ENCODE measurements at regions not wholly inside any gene's neighbourhood (a gene's known extent, or its start where the extent isn't known, plus 50 kb on each side); places are given as distances from the start of the nearest gene placed in this dataset.
"Not testable (repeated sequence)": the region's sequence is repeated elsewhere in the genome, so short reads cannot be mapped to it uniquely, and the experiment has no call there.

DNA sequence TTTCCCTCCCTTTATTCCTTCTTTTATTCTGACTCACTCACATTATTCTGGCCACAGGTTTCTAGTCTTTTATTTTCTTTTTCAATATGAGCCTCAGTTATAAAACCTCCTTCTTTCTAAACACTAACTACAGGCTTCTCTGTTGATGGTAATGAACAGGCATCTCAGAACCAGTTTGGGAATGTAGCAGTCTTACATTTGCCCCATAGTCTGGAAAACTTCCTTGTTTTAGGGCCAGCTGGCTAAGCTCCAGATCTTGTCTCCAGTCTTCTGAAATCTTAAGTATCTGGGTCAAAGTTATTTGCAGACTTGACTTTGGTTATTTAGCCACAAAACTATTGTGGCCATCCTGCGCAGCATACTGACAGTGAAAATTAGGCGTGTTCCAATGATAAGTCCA lies 97.0 kb upstream of the MAN1A1 start:
- no peak for DNase-seq
- Mint-ChIP-seq H3K4me1 (ENCODE audit: low read depth) (peaks cover 22% of the 10 kb centered on the region), H3K4me3 (no peak overlapping the region)

DNA sequence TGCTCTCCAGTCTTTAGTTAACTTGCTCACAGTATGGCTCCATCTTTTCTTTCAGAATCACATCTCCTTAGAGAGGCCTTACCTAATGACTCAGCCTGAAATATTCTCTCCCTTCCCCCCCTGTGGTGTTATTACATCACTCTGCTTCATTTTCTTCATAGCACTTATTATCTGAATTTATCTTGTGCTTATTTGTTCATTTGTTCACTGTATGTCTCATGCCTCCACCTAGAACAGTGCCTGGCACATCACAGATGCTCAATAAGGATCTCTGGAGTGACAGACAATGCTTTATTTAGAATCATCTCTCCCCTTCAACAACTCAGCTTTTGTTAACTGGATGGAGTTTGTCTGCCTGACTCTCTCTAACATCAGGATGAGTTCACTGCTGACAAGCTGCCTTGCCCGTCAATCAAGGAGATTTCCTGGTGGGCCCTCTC lies 96.6 kb upstream of the MAN1A1 start:
- Mint-ChIP-seq H3K4me3 (no peak overlapping the region), H3K4me1 (ENCODE audit: low read depth) (peaks cover 22% of the 10 kb centered on the region), H3K9me3 (peaks cover 2% of the 10 kb centered on the region), H3K27me3 (peaks cover 3% of the 10 kb centered on the region), H3K36me3 (ENCODE audit: low read depth) (no peaks in the 10 kb centered on the region), H3K27ac (no peak overlapping the region)
- DNase-seq: no peak

More for the DNA sequence above, 97.0 kb upstream of the MAN1A1 start:
- Mint-ChIP-seq H3K36me3 (ENCODE audit: low read depth) (no peaks in the 10 kb centered on the region), H3K27ac (no peak overlapping the region), H3K9me3 (peaks cover 2% of the 10 kb centered on the region), H3K27me3 (peaks cover 3% of the 10 kb centered on the region)

DNA sequence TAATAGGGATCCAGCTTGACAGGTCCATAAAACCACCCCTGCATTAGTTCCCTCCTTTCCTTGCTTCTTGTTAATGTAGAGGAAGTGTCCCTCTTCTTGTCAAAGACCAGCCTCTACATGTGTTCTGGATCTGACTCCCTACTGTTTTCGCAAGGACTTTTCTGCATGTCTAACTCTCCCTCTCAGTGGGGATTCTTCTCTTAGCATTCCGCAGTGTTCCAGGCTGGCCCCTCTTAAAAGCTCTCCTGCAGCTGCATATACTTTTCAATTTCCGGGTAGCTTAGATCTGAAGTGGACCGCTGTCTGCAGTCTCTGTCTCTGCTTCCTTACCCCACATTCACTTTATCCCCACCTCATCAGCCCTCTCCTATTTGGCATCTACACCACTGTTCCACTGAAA lies 96.1 kb upstream of the MAN1A1 start:
- Mint-ChIP-seq H3K4me3 (no peak overlapping the region), H3K27ac (no peak overlapping the region), H3K4me1 (ENCODE audit: low read depth) (peaks cover 22% of the 10 kb centered on the region), H3K27me3 (peaks cover under 1% of the 10 kb centered on the region), H3K9me3 (peaks cover 2% of the 10 kb centered on the region), H3K36me3 (ENCODE audit: low read depth) (no peaks in the 10 kb centered on the region)
- DNase-seq: no peak

DNA sequence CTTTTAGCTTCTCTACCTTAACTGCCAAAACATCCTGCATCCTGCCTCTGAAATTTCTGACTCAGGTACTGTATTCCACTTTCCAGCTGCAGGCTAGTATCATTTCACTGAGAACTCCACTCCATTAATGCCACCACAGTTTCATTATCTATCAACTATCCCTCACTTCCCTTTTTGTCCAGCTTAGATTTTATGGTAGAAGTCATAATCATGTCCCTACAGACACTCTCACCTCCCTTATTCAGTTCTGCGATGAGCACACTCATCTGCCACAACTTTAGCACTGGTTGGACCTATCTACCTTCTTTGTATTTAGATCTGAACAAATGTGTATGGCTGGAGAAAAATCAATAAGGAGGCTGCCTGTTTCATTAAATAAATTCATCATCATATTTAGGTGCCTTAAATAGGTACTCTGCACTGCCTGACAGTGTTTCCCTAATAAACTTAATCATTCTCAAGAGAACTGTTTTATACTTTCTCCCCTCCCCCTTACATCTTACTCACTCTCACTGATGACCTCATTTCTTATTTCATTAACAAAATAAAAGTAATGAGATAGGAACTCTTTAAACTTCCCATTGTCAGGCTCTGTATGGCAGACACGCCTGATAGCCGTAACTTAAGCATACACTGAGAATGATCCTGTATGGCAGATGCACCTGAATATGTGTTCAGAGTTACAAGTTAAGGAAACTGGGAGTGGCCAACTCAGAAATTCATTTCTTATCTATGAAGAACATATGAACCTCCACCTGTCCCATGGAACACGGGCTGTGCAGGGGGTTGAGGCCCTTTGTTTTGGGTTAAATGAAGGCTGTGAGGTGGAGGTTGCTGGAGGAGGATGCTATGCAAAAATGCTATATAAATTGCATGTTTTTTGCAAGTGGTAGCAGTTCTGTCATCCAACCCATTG lies 95.3 kb upstream of the MAN1A1 start:
- no peak overlapping the region for H3K4me3 Mint-ChIP-seq
- H3K4me1 Mint-ChIP-seq (ENCODE audit: low read depth): peaks cover 22% of the 10 kb centered on the region
- DNase-seq: no peak
- H3K27ac Mint-ChIP-seq: no peak overlapping the region
- no peaks in the 10 kb centered on the region for H3K27me3 Mint-ChIP-seq
- H3K36me3 Mint-ChIP-seq (ENCODE audit: low read depth): no peaks in the 10 kb centered on the region
- H3K9me3 Mint-ChIP-seq: peaks cover 2% of the 10 kb centered on the region

DNA sequence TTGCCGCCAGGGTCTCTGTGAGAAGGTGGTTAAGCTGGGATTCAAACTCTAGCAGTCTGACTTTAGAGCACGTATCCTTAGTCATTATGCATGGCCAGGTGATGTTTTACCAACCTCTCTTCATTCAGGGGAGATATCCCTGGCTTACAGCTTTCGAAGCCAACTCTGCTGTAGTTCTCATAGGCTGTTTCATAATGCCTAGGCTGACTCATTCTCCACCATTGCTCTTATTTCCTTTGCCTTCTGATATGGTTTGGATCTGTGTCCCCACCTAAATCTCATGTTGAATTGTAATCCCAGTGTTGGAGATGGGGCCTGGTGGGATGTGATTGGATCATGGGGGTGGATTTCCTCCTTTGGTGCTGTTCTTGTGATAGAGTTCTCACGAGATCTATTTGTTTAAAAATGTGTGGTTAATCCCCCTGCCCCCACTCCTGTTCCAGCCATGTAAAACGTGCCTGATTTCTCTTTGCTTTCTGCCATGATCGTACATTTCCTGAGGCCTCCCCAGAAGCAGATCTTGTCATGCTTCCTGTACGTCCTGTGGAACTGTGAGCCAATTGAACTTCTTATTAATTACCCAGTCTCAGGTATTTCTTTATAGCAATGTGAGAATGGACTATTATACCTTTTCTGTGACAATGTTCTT lies 94.6 kb upstream of the MAN1A1 start:
- no peak overlapping the region for H3K4me3 Mint-ChIP-seq
- H3K4me1 Mint-ChIP-seq (ENCODE audit: low read depth): peaks cover 22% of the 10 kb centered on the region
- peaks cover 2% of the 10 kb centered on the region for H3K9me3 Mint-ChIP-seq
- no peaks in the 10 kb centered on the region for H3K36me3 Mint-ChIP-seq (ENCODE audit: low read depth)
- no peaks in the 10 kb centered on the region for H3K27me3 Mint-ChIP-seq
- no peak for DNase-seq
- no peak overlapping the region for H3K27ac Mint-ChIP-seq

- H3K9me3 Mint-ChIP-seq: peaks cover 2% of the 10 kb centered on the region
- H3K36me3 Mint-ChIP-seq (ENCODE audit: low read depth): no peaks in the 10 kb centered on the region
- H3K27ac Mint-ChIP-seq: no peak overlapping the region
- no peak overlapping the region for H3K4me3 Mint-ChIP-seq
- no peaks in the 10 kb centered on the region for H3K27me3 Mint-ChIP-seq
- H3K4me1 Mint-ChIP-seq (ENCODE audit: low read depth): peaks cover 22% of the 10 kb centered on the region
- no peak for DNase-seq
Observed at GRCh38 chr6:119442776-119443184, 93.2 kb upstream of the MAN1A1 start.

DNA sequence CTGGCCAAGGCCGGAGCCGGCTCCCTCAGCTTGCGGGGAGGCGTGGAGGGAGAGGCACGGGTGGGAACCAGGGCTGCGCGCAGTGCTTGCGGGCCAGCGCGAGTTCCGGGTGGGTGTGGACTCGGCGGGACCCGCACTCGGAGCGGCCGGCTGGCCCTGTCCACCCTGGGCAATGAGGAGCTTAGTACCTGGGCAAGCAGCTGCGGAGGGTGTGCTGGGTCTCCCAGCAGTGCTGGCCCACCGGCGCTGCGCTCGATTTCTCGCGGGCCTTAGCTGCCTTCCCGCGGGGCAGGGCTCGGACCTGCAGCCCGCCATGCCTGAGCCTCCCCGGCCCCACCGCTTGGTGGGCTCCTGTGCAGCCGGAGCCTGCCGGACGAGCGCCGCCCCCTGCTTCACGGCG lies 91.4 kb upstream of the MAN1A1 start:
- Mint-ChIP-seq H3K9me3 (peaks cover 2% of the 10 kb centered on the region), H3K36me3 (ENCODE audit: low read depth) (no peaks in the 10 kb centered on the region), H3K4me3 (no peak overlapping the region), H3K4me1 (ENCODE audit: low read depth) (peaks cover 12% of the 10 kb centered on the region), H3K27me3 (no peaks in the 10 kb centered on the region), H3K27ac (no peak overlapping the region)
- DNase-seq: no peak

- DNase-seq: no peak
- no peaks in the 10 kb centered on the region for H3K36me3 Mint-ChIP-seq (ENCODE audit: low read depth)
- H3K4me3 Mint-ChIP-seq: no peak overlapping the region
- H3K4me1 Mint-ChIP-seq (ENCODE audit: low read depth): no peaks in the 10 kb centered on the region
- H3K27ac Mint-ChIP-seq: no peak overlapping the region
- no peaks in the 10 kb centered on the region for H3K9me3 Mint-ChIP-seq
- H3K27me3 Mint-ChIP-seq: no peaks in the 10 kb centered on the region
Observed at GRCh38 chr6:119436583-119436982, 87.0 kb upstream of the MAN1A1 start.

GRCh38 chr6:119431799-119432198 lies 82.2 kb upstream of the MAN1A1 start:
- no peaks in the 10 kb centered on the region for H3K27me3 Mint-ChIP-seq
- H3K36me3 Mint-ChIP-seq (ENCODE audit: low read depth): no peaks in the 10 kb centered on the region
- H3K9me3 Mint-ChIP-seq: no peaks in the 10 kb centered on the region
- no peak overlapping the region for H3K27ac Mint-ChIP-seq
- no peak overlapping the region for H3K4me3 Mint-ChIP-seq
- no peak for DNase-seq
- H3K4me1 Mint-ChIP-seq (ENCODE audit: low read depth): no peaks in the 10 kb centered on the region

DNA sequence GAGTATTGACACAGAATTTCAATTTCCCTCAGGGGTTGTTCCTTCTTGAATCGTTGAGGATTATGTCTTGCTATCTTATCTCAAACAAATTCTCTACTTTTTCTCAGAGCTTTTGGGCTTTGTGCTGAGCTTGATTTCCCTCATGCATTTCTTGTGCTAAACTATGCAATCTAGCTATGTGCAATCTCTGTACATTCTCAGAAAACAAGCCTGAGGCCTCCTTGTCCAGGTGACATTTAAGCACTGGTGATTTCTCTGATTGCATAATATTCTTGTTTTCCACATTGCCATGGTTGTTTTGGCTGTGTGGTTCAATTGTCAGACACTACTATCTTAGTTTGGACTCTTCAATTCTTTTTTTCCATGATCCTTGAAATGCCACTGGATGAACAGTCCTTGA lies 81.2 kb upstream of the MAN1A1 start:
- Mint-ChIP-seq H3K4me1 (ENCODE audit: low read depth) (no peaks in the 10 kb centered on the region), H3K27me3 (no peaks in the 10 kb centered on the region), H3K27ac (no peak overlapping the region), H3K4me3 (no peak overlapping the region), H3K9me3 (no peaks in the 10 kb centered on the region), H3K36me3 (ENCODE audit: low read depth) (no peaks in the 10 kb centered on the region)
- DNase-seq: no peak

DNA sequence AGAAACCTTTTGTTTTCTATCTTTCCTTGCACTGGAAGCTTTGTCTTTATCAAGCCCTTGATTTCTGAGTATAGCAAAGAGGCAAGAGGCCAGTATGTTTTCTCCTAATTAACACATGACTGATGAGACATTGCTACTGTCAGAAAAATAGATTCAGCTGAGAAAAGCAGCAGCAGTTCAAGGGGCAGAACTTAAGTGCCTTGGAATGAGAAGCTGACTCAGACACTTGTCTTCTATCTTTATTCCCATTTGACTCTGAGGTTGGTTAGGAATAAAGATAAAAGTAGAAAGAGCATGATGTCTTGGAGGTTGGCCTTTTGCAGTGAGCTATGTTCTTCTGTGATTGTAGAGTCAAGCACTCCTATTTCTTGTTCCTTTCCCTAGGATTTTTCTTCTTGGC lies 79.1 kb upstream of the MAN1A1 start:
- Mint-ChIP-seq H3K4me1 (ENCODE audit: low read depth) (no peaks in the 10 kb centered on the region), H3K36me3 (ENCODE audit: low read depth) (no peaks in the 10 kb centered on the region), H3K27ac (no peak overlapping the region), H3K27me3 (no peaks in the 10 kb centered on the region), H3K4me3 (no peak overlapping the region), H3K9me3 (no peaks in the 10 kb centered on the region)
- DNase-seq: no peak

GRCh38 chr6:119426619-119427018 lies 77.1 kb upstream of the MAN1A1 start:
- no peak for DNase-seq
- Mint-ChIP-seq H3K4me1 (ENCODE audit: low read depth) (no peaks in the 10 kb centered on the region), H3K9me3 (no peaks in the 10 kb centered on the region), H3K27me3 (no peaks in the 10 kb centered on the region), H3K4me3 (no peak overlapping the region), H3K36me3 (ENCODE audit: low read depth) (no peaks in the 10 kb centered on the region), H3K27ac (no peak overlapping the region)

DNA sequence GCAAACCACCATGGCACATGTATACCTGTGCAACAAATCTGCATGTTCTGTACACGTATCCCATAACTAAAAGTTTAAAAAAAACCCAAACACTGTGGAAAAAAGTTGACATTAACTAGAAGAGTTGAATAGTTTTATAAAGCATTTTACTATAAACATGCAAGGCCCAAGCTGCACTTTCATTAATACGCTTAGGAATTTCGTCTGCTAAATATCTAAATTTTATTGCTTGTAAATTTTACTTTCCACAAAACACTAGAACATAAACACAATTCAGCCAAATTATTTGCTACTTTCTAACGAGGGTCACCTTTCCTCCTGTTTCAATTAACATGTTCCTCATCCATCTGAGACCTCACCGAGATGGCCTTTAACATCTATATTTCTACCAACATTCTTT lies 74.4 kb upstream of the MAN1A1 start:
- Mint-ChIP-seq H3K4me1 (ENCODE audit: low read depth) (no peaks in the 10 kb centered on the region), H3K27me3 (peaks cover 3% of the 10 kb centered on the region), H3K36me3 (ENCODE audit: low read depth) (no peaks in the 10 kb centered on the region), H3K27ac (no peak overlapping the region), H3K4me3 (no peak overlapping the region), H3K9me3 (peaks cover 17% of the 10 kb centered on the region)
- DNase-seq: no peak

GRCh38 chr6:119418084-119418483 lies 68.5 kb upstream of the MAN1A1 start:
- not testable (repeated sequence) for H3K4me1 Mint-ChIP-seq (ENCODE audit: low read depth); DNase-seq; H3K36me3 Mint-ChIP-seq (ENCODE audit: low read depth); H3K27ac Mint-ChIP-seq; H3K4me3 Mint-ChIP-seq; H3K27me3 Mint-ChIP-seq
- peaks cover 36% of the 10 kb centered on the region for H3K9me3 Mint-ChIP-seq

DNA sequence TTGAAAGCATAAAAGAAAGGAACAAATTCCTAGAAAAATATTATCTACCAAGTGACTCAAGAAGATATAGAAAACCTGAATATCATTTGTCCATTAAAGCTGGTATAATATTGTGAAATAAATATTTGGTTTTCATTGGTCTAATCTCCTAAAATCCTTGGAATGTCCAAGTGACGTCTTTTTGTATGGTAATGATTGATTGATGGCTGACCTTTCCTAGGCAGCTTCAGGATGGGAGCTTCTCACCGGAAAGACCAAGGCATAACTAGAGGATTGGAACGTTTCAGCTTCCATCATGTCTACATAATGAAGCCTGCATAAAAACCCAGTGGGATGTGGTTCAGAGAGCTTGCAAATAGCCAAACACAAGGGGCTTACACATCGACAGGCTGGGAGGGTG lies 57.6 kb upstream of the MAN1A1 start:
- H3K4me1 Mint-ChIP-seq (ENCODE audit: low read depth): no peaks in the 10 kb centered on the region
- H3K27me3 Mint-ChIP-seq: no peaks in the 10 kb centered on the region
- H3K4me3 Mint-ChIP-seq: no peak overlapping the region
- DNase-seq: no peak
- no peaks in the 10 kb centered on the region for H3K36me3 Mint-ChIP-seq (ENCODE audit: low read depth)
- H3K9me3 Mint-ChIP-seq: peaks cover 16% of the 10 kb centered on the region
- no peak overlapping the region for H3K27ac Mint-ChIP-seq
